PFSK-1 (cell line): ENCODE measurements at regions not wholly inside any gene's neighbourhood (a gene's known extent, or its start where the extent isn't known, plus 50 kb on each side); places are given as distances from the start of the nearest gene placed in this dataset.

ENCODE experiments used
- FOXP2 ChIP-seq: optimal IDR thresholded peaks from 2 replicates; pipeline ENCODE3; 2011; ENCODE audit warnings: borderline replicate concordance, control low read depth, inconsistent platforms; ENCODE audit not compliant: insufficient read depth; ENCODE audit errors: extremely low read length, extremely low read depth
- POLR2AphosphoS5 ChIP-seq: IDR thresholded peaks from 2 replicates; pipeline ENCODE4 v1.6.1; 2012; ENCODE audit warnings: low read depth, mild to moderate bottlenecking, control low read depth, low read length, moderate library complexity
- SIN3A ChIP-seq: IDR thresholded peaks from 2 replicates; pipeline ENCODE4 v1.6.1; 2012; ENCODE audit warnings: mild to moderate bottlenecking, low read length, moderate library complexity, borderline replicate concordance; ENCODE audit not compliant: insufficient read depth
- TAF1 ChIP-seq: IDR thresholded peaks from 2 replicates; pipeline ENCODE4 v1.6.1; 2012; ENCODE audit warnings: low read length, control low read depth, borderline replicate concordance; ENCODE audit not compliant: insufficient read depth
- TF ChIP-seq, protein P1 (sequence below), 2 experiments: IDR thresholded peaks; 2 replicates each; pipeline versions ENCODE4 v1.6.1 to v1.8.0; 2011 to 2012; ENCODE audit warnings: low read depth in 2 of 2, low read length in 2 of 2, control low read depth in 1 of 2, inconsistent platforms in 1 of 2, mild to moderate bottlenecking in 1 of 2, moderate library complexity in 1 of 2; ENCODE audit not compliant: insufficient read depth in 1 of 2

- no peak for TF ChIP-seq POLR2AphosphoS5
- TF ChIP-seq, protein P1, sequence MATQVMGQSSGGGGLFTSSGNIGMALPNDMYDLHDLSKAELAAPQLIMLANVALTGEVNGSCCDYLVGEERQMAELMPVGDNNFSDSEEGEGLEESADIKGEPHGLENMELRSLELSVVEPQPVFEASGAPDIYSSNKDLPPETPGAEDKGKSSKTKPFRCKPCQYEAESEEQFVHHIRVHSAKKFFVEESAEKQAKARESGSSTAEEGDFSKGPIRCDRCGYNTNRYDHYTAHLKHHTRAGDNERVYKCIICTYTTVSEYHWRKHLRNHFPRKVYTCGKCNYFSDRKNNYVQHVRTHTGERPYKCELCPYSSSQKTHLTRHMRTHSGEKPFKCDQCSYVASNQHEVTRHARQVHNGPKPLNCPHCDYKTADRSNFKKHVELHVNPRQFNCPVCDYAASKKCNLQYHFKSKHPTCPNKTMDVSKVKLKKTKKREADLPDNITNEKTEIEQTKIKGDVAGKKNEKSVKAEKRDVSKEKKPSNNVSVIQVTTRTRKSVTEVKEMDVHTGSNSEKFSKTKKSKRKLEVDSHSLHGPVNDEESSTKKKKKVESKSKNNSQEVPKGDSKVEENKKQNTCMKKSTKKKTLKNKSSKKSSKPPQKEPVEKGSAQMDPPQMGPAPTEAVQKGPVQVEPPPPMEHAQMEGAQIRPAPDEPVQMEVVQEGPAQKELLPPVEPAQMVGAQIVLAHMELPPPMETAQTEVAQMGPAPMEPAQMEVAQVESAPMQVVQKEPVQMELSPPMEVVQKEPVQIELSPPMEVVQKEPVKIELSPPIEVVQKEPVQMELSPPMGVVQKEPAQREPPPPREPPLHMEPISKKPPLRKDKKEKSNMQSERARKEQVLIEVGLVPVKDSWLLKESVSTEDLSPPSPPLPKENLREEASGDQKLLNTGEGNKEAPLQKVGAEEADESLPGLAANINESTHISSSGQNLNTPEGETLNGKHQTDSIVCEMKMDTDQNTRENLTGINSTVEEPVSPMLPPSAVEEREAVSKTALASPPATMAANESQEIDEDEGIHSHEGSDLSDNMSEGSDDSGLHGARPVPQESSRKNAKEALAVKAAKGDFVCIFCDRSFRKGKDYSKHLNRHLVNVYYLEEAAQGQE (IDR thresholded peaks at IDR 0.05; ENCODE audit: insufficient read depth in 1 of 2, low read depth in 2 of 2, low read length in 2 of 2): no peak
- no peak for TF ChIP-seq TAF1
- TF ChIP-seq SIN3A: no peak
- TF ChIP-seq FOXP2: no peak
These were observed 176.1 kb downstream of the IPO8 start for GRCh38 chr12:30519535-30519934.

DNA sequence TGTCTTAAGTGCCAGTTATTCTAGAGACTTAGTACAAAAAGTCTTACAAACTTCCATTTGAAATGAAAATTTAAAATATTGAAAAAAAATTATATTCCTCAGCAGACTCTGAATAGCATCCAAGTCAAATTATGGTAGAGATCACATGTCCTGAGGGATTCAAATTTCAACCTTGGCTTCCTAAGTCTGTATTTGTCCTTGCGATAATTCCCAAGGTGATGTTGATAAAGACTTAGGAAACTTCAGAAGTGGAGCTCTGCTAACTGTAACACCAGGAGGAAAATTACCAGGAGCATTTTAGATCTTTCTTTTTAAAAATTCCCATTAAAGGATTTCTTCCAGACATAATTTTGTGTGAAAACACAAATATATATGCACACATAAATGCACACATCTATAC lies 178.3 kb downstream of the IPO8 start:
- TF ChIP-seq POLR2AphosphoS5: no peak
- TF ChIP-seq SIN3A: no peak
- no peak for TF ChIP-seq FOXP2

DNA sequence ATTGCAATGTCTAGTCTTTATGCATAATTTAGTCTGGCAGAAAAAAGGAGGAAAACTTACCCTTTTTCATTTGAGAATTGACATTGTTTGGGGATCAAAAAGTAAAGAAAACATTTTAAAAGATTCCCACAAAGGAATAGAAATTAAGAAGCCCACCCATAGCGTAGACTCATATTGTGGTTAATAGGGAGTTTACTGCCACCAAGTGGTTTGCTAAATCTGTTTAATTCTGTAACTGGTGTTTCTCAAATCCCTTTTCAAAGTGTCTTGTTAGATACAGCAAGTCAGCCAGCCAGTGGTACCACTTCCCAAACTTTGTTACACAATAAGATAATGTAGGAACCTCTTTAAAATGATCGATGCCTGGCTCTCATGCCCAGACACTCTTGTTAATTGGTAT lies 180.3 kb downstream of the IPO8 start:
- TF ChIP-seq, protein P1 (IDR thresholded peaks at IDR 0.05; ENCODE audit: insufficient read depth in 1 of 2, low read depth in 2 of 2, low read length in 2 of 2): no peak
- TF ChIP-seq FOXP2 (no peak), POLR2AphosphoS5 (no peak), SIN3A (no peak), TAF1 (no peak)

DNA sequence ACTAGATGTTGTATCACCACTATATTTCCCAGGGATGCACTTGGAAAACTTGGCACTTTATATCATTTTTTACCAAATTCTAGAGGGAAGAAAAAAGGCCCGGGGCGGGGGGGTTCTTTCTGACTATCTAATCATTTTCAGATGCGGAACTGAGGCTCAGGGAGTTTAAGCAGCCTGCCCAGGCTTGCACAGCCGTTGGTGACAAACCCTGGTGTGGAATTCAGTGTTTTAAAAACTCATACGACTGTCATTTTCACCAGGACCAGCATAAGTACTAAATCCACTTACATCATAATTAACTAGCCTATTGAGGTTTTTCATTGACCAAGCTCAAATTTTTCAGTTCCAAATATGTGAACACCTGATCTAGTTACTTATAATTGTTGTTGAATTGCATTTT lies 181.0 kb downstream of the IPO8 start:
- no peak for TF ChIP-seq POLR2AphosphoS5
- TF ChIP-seq, protein P1 (IDR thresholded peaks at IDR 0.05; ENCODE audit: insufficient read depth in 1 of 2, low read depth in 2 of 2, low read length in 2 of 2): no peak
- no peak for TF ChIP-seq SIN3A
- TF ChIP-seq FOXP2: no peak
- TF ChIP-seq TAF1: no peak

DNA sequence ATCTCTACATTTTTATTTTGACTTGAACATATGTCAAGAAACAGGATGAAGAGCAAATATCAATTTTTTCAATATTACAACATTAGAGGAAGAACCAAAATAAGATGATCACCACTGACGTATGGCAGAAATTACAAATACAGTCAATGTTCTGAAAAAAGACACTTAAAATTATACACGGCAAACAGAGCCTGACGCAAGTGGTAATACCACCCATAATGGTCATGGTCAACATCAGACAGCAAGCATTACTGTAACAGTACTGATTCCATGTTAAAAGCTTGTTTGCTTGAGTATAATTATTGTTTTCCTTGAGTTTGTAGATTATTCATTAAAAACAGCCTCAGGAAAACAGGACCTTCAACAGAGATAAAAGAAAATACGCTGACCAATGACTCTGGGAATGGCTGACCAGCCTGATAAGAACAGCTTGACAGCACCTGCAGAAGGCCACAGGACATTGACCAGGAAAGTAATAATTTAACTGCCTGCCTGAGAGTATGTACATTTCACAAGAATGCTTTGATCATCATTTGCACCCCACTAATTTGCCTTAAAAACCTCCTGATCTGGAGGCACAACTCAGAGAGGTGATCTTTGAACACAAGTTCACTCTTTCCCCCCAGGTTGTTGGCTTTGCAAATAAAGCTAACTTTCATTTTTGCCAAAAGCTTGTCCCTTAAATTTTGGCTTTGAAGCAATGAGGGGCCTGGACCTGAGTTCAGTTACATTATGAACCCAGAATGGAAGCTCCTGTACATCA lies 187.3 kb downstream of the IPO8 start:
- TF ChIP-seq SIN3A (no peak), FOXP2 (no peak)
- TF ChIP-seq, protein P1 (IDR thresholded peaks at IDR 0.05; ENCODE audit: insufficient read depth in 1 of 2, low read depth in 2 of 2, low read length in 2 of 2): no peak
